A549 (cell line): ENCODE measurements at regions not wholly inside any gene's neighbourhood (a gene's known extent, or its start where the extent isn't known, plus 50 kb on each side); places are given as distances from the start of the nearest gene placed in this dataset.

Source experiments
- CTCF ChIP-seq: fragments of >200 bp; sonication (Bioruptor Twin); formaldehyde crosslinking; IDR thresholded peaks from 3 replicates; pipeline ENCODE4 v1.5.1; 2016
- EP300 ChIP-seq, 2 experiments: fragments of >200 bp; sonication (Bioruptor Twin); formaldehyde crosslinking; IDR thresholded peaks; 2 replicates in 1 of 2; 3 replicates in 1 of 2; pipeline ENCODE4 v1.6.1; 2016 to 2017
- MAX ChIP-seq: IDR thresholded peaks from 2 replicates; pipeline ENCODE4 v1.6.1; 2012
- NFE2L2 ChIP-seq: fragments of 150-350 bp; conservative IDR thresholded peaks from 2 replicates; pipeline ENCODE4 v1.6.1; 2014; ENCODE audit warnings: low read length
- POLR2A ChIP-seq: IDR thresholded peaks from 2 replicates; pipeline ENCODE4 v1.6.1; 2012; ENCODE audit warnings: mild to moderate bottlenecking, low read length
- POLR2AphosphoS2 ChIP-seq: conservative IDR thresholded peaks from 2 replicates; pipeline ENCODE4 v1.6.1; 2012; ENCODE audit warnings: low read length, improper control_type of control experiment, inconsistent platforms
- REST ChIP-seq: fragments of 200-600 bp; sonication (generic); IDR thresholded peaks from 2 replicates; pipeline ENCODE4 v1.6.1; 2016; ENCODE audit warnings: antibody characterized with exemption, mild to moderate bottlenecking, moderate library complexity
- USF2 ChIP-seq: fragments of 450-650 bp; IDR thresholded peaks from 2 replicates; pipeline ENCODE4 v1.6.1; 2014; ENCODE audit warnings: antibody characterized with exemption

- TF ChIP-seq MAX (no peak), USF2 (no peak), EP300 (IDR thresholded peaks at IDR 0.05) (no peak), POLR2AphosphoS2 (no peak), NFE2L2 (no peak), CTCF (no peak), POLR2A (no peak), REST (no peak)
These were observed 617.1 kb upstream of the PTBP2 start for GRCh38 chr1:96104506-96104905.
